Neural cell (in vitro differentiated cells): ENCODE measurements at regions not wholly inside any gene's neighbourhood (a gene's known extent, or its start where the extent isn't known, plus 50 kb on each side); places are given as distances from the start of the nearest gene placed in this dataset.

Experiments
- H2AFZ ChIP-seq: fragments of 200-600, 300-800 bp; sonication (generic), shearing (Covaris generic); 2 replicates; pipeline ENCODE4 v1.6.0; 2014; ENCODE audit warnings: low read depth, mild to moderate bottlenecking, antibody characterized with exemption, low read length, moderate library complexity
- H3F3A ChIP-seq: fragments of 200-600 bp; shearing (Covaris generic); 2 replicates; pipeline ENCODE4 v1.6.1; 2016; ENCODE audit warnings: mild to moderate bottlenecking, moderate library complexity, mixed read lengths, antibody characterized with exemption, low read length; ENCODE audit not compliant: insufficient read depth, poor library complexity, severe bottlenecking
- H3K27ac ChIP-seq: fragments of 200-600, 300-800 bp; sonication (generic), shearing (Covaris generic); 2 replicates; pipeline ENCODE4 v1.5.1; 2014; ENCODE audit warnings: mild to moderate bottlenecking, low read length, moderate library complexity
- H3K27me3 ChIP-seq: fragments of 300-800, 200-600 bp; sonication (generic), shearing (Covaris generic); 2 replicates; pipeline ENCODE4 v1.6.0; 2014; ENCODE audit warnings: mild to moderate bottlenecking, low read depth, low read length, moderate library complexity; ENCODE audit not compliant: insufficient read depth
- H3K36me3 ChIP-seq: fragments of 300-800, 200-600 bp; sonication (generic), shearing (Covaris generic); 2 replicates; pipeline ENCODE4 v1.5.1; 2014; ENCODE audit warnings: mild to moderate bottlenecking, antibody characterized with exemption, low read length, moderate library complexity; ENCODE audit not compliant: insufficient read depth
- H3K4me2 ChIP-seq: fragments of 300-800, 200-600 bp; sonication (generic), shearing (Covaris generic); 2 replicates; pipeline ENCODE4 v1.6.0; 2014; ENCODE audit warnings: mild to moderate bottlenecking, low read length
- H3K4me3 ChIP-seq: fragments of 300-800, 200-600 bp; sonication (generic), shearing (Covaris generic); 2 replicates; pipeline ENCODE4 v1.5.1; 2014; ENCODE audit warnings: mild to moderate bottlenecking, low read length, moderate library complexity
- H3K79me2 ChIP-seq: fragments of 200-600 bp; shearing (Covaris generic); replicated peaks from 2 replicates; pipeline ENCODE4 v1.6.0; 2014; ENCODE audit warnings: mild to moderate bottlenecking, low read length, moderate library complexity; ENCODE audit not compliant: insufficient read depth
- H3K9ac ChIP-seq: fragments of 300-800, 200-600 bp; sonication (generic), shearing (Covaris generic); 2 replicates; pipeline ENCODE4 v1.6.1; 2016; ENCODE audit warnings: mild to moderate bottlenecking, low read length, mixed read lengths
- H3K9me2 ChIP-seq: fragments of 200-600 bp; shearing (Covaris generic); 2 replicates; pipeline ENCODE4 v1.6.1; 2016; ENCODE audit warnings: mild to moderate bottlenecking, low read length, mixed read lengths; ENCODE audit not compliant: insufficient read depth
- H3K9me3 ChIP-seq: fragments of 200-600, 300-800 bp; sonication (generic), shearing (Covaris generic); 2 replicates; pipeline ENCODE4 v1.6.1; 2016; ENCODE audit warnings: mild to moderate bottlenecking, mixed run types, low read length, moderate library complexity, mixed read lengths
- H4K20me1 ChIP-seq: fragments of 200-600 bp; shearing (Covaris generic); 2 replicates; pipeline ENCODE4 v1.6.1; 2016; ENCODE audit warnings: mild to moderate bottlenecking, mixed run types; ENCODE audit not compliant: insufficient read depth
- CTCF ChIP-seq: fragments of 450-650 bp; IDR thresholded peaks from 2 replicates; pipeline ENCODE4 v1.5.1; 2014; ENCODE audit warnings: antibody characterized with exemption, mild to moderate bottlenecking, moderate library complexity; ENCODE audit not compliant: poor library complexity, severe bottlenecking
- EP300 ChIP-seq: fragments of 450-650 bp; conservative IDR thresholded peaks from 2 replicates; pipeline ENCODE4 v1.6.1; 2014; ENCODE audit warnings: antibody characterized with exemption, mild to moderate bottlenecking, moderate library complexity; ENCODE audit not compliant: poor library complexity, severe bottlenecking
- EZH2 ChIP-seq: fragments of 200-600, 300-800 bp; shearing (Covaris generic), sonication (generic); IDR thresholded peaks from 2 replicates; pipeline ENCODE4 v1.6.1; 2014; ENCODE audit warnings: antibody characterized with exemption, low read length, borderline replicate concordance, mild to moderate bottlenecking; ENCODE audit not compliant: insufficient read depth, poor library complexity, severe bottlenecking
- MXI1 ChIP-seq: fragments of 450-650 bp; conservative IDR thresholded peaks from 2 replicates; pipeline ENCODE4 v1.6.1; 2014; ENCODE audit warnings: antibody characterized with exemption, mild to moderate bottlenecking; ENCODE audit not compliant: poor library complexity, severe bottlenecking
- POLR2AphosphoS5 ChIP-seq: IDR thresholded peaks from 2 replicates; pipeline ENCODE4 v1.6.1; 2012
- RAD21 ChIP-seq: fragments of 450-650 bp; conservative IDR thresholded peaks from 2 replicates; pipeline ENCODE4 v1.6.1; 2014; ENCODE audit warnings: antibody characterized with exemption, mild to moderate bottlenecking, moderate library complexity
- REST ChIP-seq: IDR thresholded peaks from 2 replicates; pipeline ENCODE4 v1.6.1; 2012; ENCODE audit warnings: borderline replicate concordance
- SMC3 ChIP-seq: fragments of 450-650 bp; conservative IDR thresholded peaks from 2 replicates; pipeline ENCODE4 v1.6.1; 2014; ENCODE audit warnings: antibody characterized with exemption, mild to moderate bottlenecking, moderate library complexity; ENCODE audit not compliant: poor library complexity
- TAF1 ChIP-seq: IDR thresholded peaks from 2 replicates; pipeline ENCODE4 v1.6.1; 2012; ENCODE audit warnings: low read depth

GRCh38 chr1:219051547-219051946, 122.1 kb upstream of the LYPLAL1 start:
- Histone ChIP-seq H3K9ac (no peak overlapping the region), H3F3A (no peaks in the 10 kb centered on the region), H2AFZ (no peak overlapping the region), H3K4me2 (no peak overlapping the region), H3K27me3 (no peaks in the 10 kb centered on the region), H3K79me2 (no peaks in the 10 kb centered on the region), H4K20me1 (no peaks in the 10 kb centered on the region), H3K9me3 (no peaks in the 10 kb centered on the region), H3K36me3 (no peaks in the 10 kb centered on the region), H3K27ac (no peak overlapping the region), H3K4me3 (no peak overlapping the region), H3K9me2 (no peaks in the 10 kb centered on the region)
- TF ChIP-seq EP300 (no peak), CTCF (no peak), TAF1 (no peak), REST (no peak), EZH2 (no peak), MXI1 (no peak), SMC3 (no peak), POLR2AphosphoS5 (no peak), RAD21 (no peak)

DNA sequence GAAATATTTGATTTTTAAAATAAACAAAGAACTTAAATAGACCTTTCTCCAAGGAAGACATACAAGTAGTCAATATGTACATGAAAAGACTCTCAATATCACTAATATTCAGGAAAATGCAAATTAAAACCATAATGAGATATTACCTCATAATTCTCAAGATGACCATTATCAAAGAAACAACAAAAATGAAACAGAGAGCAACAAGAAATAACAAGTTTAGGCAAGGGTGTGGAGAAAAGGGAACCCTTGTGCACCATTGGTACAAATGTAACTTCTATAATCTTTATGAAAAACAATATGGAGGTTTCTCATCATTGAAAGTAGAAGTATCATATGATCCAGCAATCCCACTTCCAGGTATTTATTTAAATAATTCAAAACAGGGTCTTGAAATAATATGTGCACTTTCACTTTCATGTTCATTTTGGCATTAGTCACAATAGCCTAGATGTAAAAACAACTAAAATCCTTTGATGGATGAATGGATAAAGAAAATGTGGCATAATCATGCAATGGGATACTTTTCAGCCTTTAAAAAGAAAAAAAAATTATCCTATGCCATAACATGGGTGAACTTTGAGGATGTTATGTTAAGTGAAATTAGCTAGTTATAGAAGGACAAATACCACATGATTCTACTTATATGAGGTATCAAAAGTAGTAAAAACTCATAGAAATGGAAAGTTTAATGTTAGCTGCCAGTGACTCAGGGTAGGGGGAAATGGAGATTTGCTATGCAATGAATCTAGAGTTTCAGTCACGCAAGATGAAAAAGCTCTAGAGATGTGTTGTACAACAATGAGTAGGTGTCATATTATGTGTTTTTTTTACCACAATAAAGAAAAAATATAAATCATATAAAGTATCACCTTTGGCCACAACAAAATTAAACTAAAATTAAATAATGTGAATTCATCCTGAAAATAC, 114.5 kb upstream of the LYPLAL1 start:
- Histone ChIP-seq H3K9me2 (no peaks in the 10 kb centered on the region), H3K27ac (no peak overlapping the region), H2AFZ (no peak overlapping the region), H3K27me3 (no peaks in the 10 kb centered on the region), H4K20me1 (no peaks in the 10 kb centered on the region), H3K36me3 (no peaks in the 10 kb centered on the region), H3F3A (no peaks in the 10 kb centered on the region), H3K4me3 (no peak overlapping the region), H3K79me2 (no peaks in the 10 kb centered on the region), H3K4me2 (no peak overlapping the region), H3K9ac (no peak overlapping the region), H3K9me3 (no peaks in the 10 kb centered on the region)
- TF ChIP-seq EZH2: no peak
- no peak for TF ChIP-seq TAF1
- no peak for TF ChIP-seq EP300
- no peak for TF ChIP-seq RAD21
- TF ChIP-seq CTCF: no peak
- no peak for TF ChIP-seq REST
- no peak for TF ChIP-seq SMC3
- no peak for TF ChIP-seq MXI1
- no peak for TF ChIP-seq POLR2AphosphoS5
